ENCODE measurements at regions not wholly inside any gene's neighbourhood (a gene's known extent, or its start where the extent isn't known, plus 50 kb on each side); places are given as distances from the start of the nearest gene placed in this dataset.

GRCh38 chr1:82401116-82401515, 600.4 kb downstream of the ADGRL2 start:
- TF ChIP-seq CTCF (IDR thresholded peaks at IDR 0.05) (no peak), POLR2A (IDR thresholded peaks at IDR 0.05) (no peak), EP300 (IDR thresholded peaks at IDR 0.05) (no peak)

Data from upper lobe of left lung (tissue), 4 donors.